D721Med (cell line): ENCODE measurements at regions not wholly inside any gene's neighbourhood (a gene's known extent, or its start where the extent isn't known, plus 50 kb on each side); places are given as distances from the start of the nearest gene placed in this dataset.

Experiments
- DNase-seq: peaks from one replicate; pipeline ENCODE4 v3.0.0; 2011; ENCODE audit warnings: low spot score; ENCODE audit not compliant: insufficient read length
- FAIRE-seq: peaks from 2 replicates; lab custom pipeline; 2011; peaks lifted over from hg19 to GRCh38; lab: Jason Lieb, UNC
- CTCF ChIP-seq: IDR thresholded peaks from 2 replicates; pipeline ENCODE4 v1.5.1; 2012; ENCODE audit warnings: mild to moderate bottlenecking, control low read depth; ENCODE audit not compliant: insufficient read depth; ENCODE audit errors: missing control alignments

GRCh38 chr7:25037325-25037724 lies 57.3 kb upstream of the OSBPL3 start:
- FAIRE-seq (no peak), DNase-seq (no peak)
- no peak for TF ChIP-seq CTCF

- DNase-seq: no peak
- FAIRE-seq: no peak
- no peak for TF ChIP-seq CTCF
Observed at GRCh38 chr7:25035274-25035673, 55.3 kb upstream of the OSBPL3 start.

- TF ChIP-seq CTCF: no peak
- DNase-seq (no peak), FAIRE-seq (no peak)
Observed at GRCh38 chr7:25034136-25034535, 54.2 kb upstream of the OSBPL3 start.

- FAIRE-seq (no peak), DNase-seq (no peak)
Observed at GRCh38 chr7:25032774-25033743, 53.1 kb upstream of the OSBPL3 start.

GRCh38 chr7:25031432-25031831 lies 51.5 kb upstream of the OSBPL3 start:
- no peak for DNase-seq
- FAIRE-seq: no peak
- no peak for TF ChIP-seq CTCF

More at GRCh38 chr7:25032774-25033743, 53.1 kb upstream of the OSBPL3 start:
- TF ChIP-seq CTCF: no peak

- TF ChIP-seq CTCF: no peak
- FAIRE-seq: no peak
- no peak for DNase-seq
Observed at GRCh38 chr7:25031007-25031406, 51.0 kb upstream of the OSBPL3 start.
